ENCODE measurements at regions not wholly inside any gene's neighbourhood (a gene's known extent, or its start where the extent isn't known, plus 50 kb on each side); places are given as distances from the start of the nearest gene placed in this dataset.

- DNase-seq = no peak
Observed at GRCh38 chr12:130216031-130216430, 53.8 kb downstream of the FZD10 start.

- DNase-seq = no peak
Observed at GRCh38 chr12:130218682-130219081, 56.4 kb downstream of the FZD10 start.

- no peak for DNase-seq
Observed at GRCh38 chr12:130219929-130220705, 57.9 kb downstream of the FZD10 start.

GRCh38 chr12:130220706-130221100, 58.4 kb downstream of the FZD10 start:
- no peak for DNase-seq

GRCh38 chr12:130222519-130223218, 60.4 kb downstream of the FZD10 start:
- DNase-seq = no peak

- DNase-seq = no peak
Observed at GRCh38 chr12:130223767-130224244, 61.5 kb downstream of the FZD10 start.

- DNase-seq = no peak
Observed at GRCh38 chr12:130224613-130225012, 62.3 kb downstream of the FZD10 start.

- DNase-seq = no peak
Observed at GRCh38 chr12:130225347-130225746, 63.1 kb downstream of the FZD10 start.

- DNase-seq = no peak
Observed at GRCh38 chr12:130226126-130226525, 63.9 kb downstream of the FZD10 start.

- DNase-seq = no peak
Observed at GRCh38 chr12:130226771-130227170, 64.5 kb downstream of the FZD10 start.

- DNase-seq = no peak
Observed at GRCh38 chr12:130227641-130228040, 65.4 kb downstream of the FZD10 start.

GRCh38 chr12:130236446-130236845, 74.2 kb downstream of the FZD10 start:
- DNase-seq = no peak

GRCh38 chr12:130240831-130241590, 78.7 kb downstream of the FZD10 start:
- no peak for DNase-seq

- DNase-seq = no peak
Observed at GRCh38 chr12:130242506-130242905, 80.2 kb downstream of the FZD10 start.

- no peak for DNase-seq
Observed at GRCh38 chr12:130245251-130245650, 83.0 kb downstream of the FZD10 start.

- DNase-seq = no peak
Observed at GRCh38 chr12:130246560-130246959, 84.3 kb downstream of the FZD10 start.

- DNase-seq = no peak
Observed at GRCh38 chr12:130247634-130248237, 85.5 kb downstream of the FZD10 start.

GRCh38 chr12:130249376-130249775, 87.1 kb downstream of the FZD10 start:
- DNase-seq = no peak

GRCh38 chr12:130251236-130251780, 86.4 kb upstream of the PIWIL1 start:
- DNase-seq = no peak

- no peak for DNase-seq
Observed at GRCh38 chr12:130253866-130254265, 83.8 kb upstream of the PIWIL1 start.

GRCh38 chr12:130254461-130255276, 83.0 kb upstream of the PIWIL1 start:
- no peak for DNase-seq

GRCh38 chr12:130258863-130259262, 78.8 kb upstream of the PIWIL1 start:
- DNase-seq = no peak
